Aorta (tissue), 5 donors: ENCODE measurements at regions not wholly inside any gene's neighbourhood (a gene's known extent, or its start where the extent isn't known, plus 50 kb on each side); places are given as distances from the start of the nearest gene placed in this dataset.
"Not testable (repeated sequence)": the region's sequence is repeated elsewhere in the genome, so short reads cannot be mapped to it uniquely, and the experiment has no call there.

ENCODE experiments used
- ATAC-seq: fragments of 200-7000 bp; cut with Tn5 transposase; one replicate; pipeline ENCODE4 v1.9.1; 2022; ENCODE audit warnings: moderate library complexity; ENCODE audit not compliant: low FRiP score
- DNase-seq, 2 donors: peaks; one replicate each; pipeline ENCODE4 v3.0.0-alpha.2; 2020
- H3K27ac ChIP-seq, 2 donors: one replicate each; pipeline ENCODE4 v1.5.1; 2013; ENCODE audit warnings: low read length in 2 of 2, mild to moderate bottlenecking in 2 of 2, moderate library complexity in 2 of 2, control low read depth in 1 of 2, inconsistent platforms in 1 of 2, low read depth in 1 of 2
- H3K27me3 ChIP-seq, 2 donors: one replicate each; pipeline ENCODE4 v1.6.1; 2013; ENCODE audit warnings: control low read depth in 1 of 2, low read length in 1 of 2, mild to moderate bottlenecking in 1 of 2, moderate library complexity in 1 of 2; ENCODE audit not compliant: insufficient read depth in 2 of 2, control insufficient read depth in 1 of 2
- H3K36me3 ChIP-seq, 2 donors: one replicate each; pipeline ENCODE4 v1.6.1; 2013; ENCODE audit warnings: control low read depth in 1 of 2, low read length in 1 of 2, mild to moderate bottlenecking in 1 of 2; ENCODE audit not compliant: insufficient read depth in 2 of 2, control insufficient read depth in 1 of 2
- H3K4me1 ChIP-seq, 2 donors: one replicate each; pipeline ENCODE4 v1.6.1; 2013; ENCODE audit warnings: low read length in 2 of 2, control low read depth in 1 of 2, mild to moderate bottlenecking in 1 of 2, moderate library complexity in 1 of 2; ENCODE audit not compliant: insufficient read depth in 2 of 2, control insufficient read depth in 1 of 2
- H3K4me3 ChIP-seq, 2 donors: one replicate each; pipeline ENCODE4 v1.5.1; 2013; ENCODE audit warnings: low read length in 2 of 2, control low read depth in 1 of 2, mild to moderate bottlenecking in 1 of 2
- H3K9me3 ChIP-seq: one replicate; pipeline ENCODE4 v1.6.1; 2013; ENCODE audit warnings: mild to moderate bottlenecking, low read length; ENCODE audit not compliant: control insufficient read depth
- WGBS, 2 donors: extraction: QIAGEN DNeasy Blood & Tissue Kit; methylation state at CpG; one replicate each; pipeline ENCODE4 v1.1.7; 2013; 5-methylcytosine and 5-hydroxymethylcytosine counted together
- intact Hi-C, 2 donors: fragments of 100-400 bp; cut with DNase I; formaldehyde crosslinking; loops; one replicate each; pipeline versions ENCODE4 v1.14.2 to v1.15.0; 2022
- donor health status: healthy with polysubstance abuse.
- donor health status: Bipolar disorder and iron deficiency.
- donor health status: DM: no; HTN: no; CAD: no.
- donor health status: DM: no; HTN: no; CAD: no.
- donor health status: DM: yes; HTN: yes; CAD: no.

- no peak for DNase-seq
- H3K9me3 ChIP-seq: no peaks in the 10 kb centered on the region
- intact Hi-C loops: no loop called here
- no peaks in the 10 kb centered on the region for H3K27me3 ChIP-seq
- H3K4me3 ChIP-seq: no peak overlapping the region
- H3K27ac ChIP-seq: no peak overlapping the region
- no peaks in the 10 kb centered on the region for H3K36me3 ChIP-seq
- no peaks in the 10 kb centered on the region for H3K4me1 ChIP-seq
- 67 to 72% methylated on average over 4 of the region's 4 CpGs for WGBS, 2 donors
- no peak for ATAC-seq
These were observed 55.6 kb upstream of the ABCD3 start for GRCh38 chr1:94362466-94363058.

DNA sequence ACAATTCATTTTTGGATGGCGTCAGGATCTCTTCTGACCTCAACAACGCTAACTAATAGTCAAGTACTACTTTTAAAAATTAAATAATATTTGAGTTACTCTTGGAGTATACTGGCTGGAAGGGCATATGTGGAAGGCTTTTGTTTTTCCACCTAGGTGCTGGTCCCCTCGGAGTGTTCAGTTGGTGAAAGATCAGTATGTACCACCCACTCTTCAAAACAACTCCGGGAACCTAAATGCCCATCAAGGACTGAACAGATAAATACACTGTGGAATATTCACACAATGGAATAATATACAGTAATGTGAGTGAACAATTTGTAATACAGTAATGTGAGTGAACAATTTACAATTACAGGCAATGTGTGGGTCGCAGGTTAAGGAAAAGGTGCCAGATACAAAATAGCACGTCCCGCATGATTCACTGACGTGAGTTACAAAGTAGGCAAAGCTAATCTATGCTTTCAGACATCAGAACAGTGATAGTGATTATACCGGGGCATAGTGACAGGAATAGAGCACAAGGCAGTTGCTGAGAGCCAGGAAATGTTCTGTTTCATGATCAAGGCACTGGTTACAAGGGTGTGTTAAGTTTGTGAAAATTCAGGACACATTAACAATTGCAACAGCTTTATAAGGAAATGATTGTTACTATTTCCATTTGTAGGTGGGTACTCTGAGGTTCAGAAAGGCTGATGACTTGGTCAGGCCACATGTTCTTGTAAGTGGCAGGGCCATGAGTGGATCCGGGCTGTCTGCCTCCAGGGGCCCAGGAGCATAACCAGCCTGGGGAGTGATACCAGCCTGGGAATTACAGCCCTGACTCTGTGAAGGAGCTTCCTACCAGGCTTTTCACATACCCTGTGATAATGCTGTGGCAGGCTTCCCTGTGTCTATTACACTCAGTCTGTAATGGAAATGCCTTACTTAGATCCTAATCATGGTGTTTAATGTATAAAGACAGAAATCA is 59.3 kb upstream of the ABCD3 start:
- WGBS, 2 donors: 87 to 89% methylated on average over 10 of the region's 10 CpGs
- Histone ChIP-seq H3K27me3 (no peaks in the 10 kb centered on the region), H3K36me3 (no peaks in the 10 kb centered on the region), H3K4me3 (no peak overlapping the region), H3K4me1 (no peaks in the 10 kb centered on the region), H3K27ac (no peak overlapping the region), H3K9me3 (no peaks in the 10 kb centered on the region)
- ATAC-seq: no peak
- intact Hi-C loops: no loop called here
- no peak for DNase-seq

- no peaks in the 10 kb centered on the region for H3K9me3 ChIP-seq
- DNase-seq (no peak), ATAC-seq (no peak)
- no peak overlapping the region for H3K4me3 ChIP-seq
- intact Hi-C loops: no loop called here
- 86 to 89% methylated on average over 5 of the region's 5 CpGs for WGBS, 2 donors
- no peaks in the 10 kb centered on the region for H3K27me3 ChIP-seq
- no peak overlapping the region for H3K27ac ChIP-seq
- H3K36me3 ChIP-seq: no peaks in the 10 kb centered on the region
- H3K4me1 ChIP-seq: no peaks in the 10 kb centered on the region
These were observed 60.5 kb upstream of the ABCD3 start for GRCh38 chr1:94357661-94358060.

DNA sequence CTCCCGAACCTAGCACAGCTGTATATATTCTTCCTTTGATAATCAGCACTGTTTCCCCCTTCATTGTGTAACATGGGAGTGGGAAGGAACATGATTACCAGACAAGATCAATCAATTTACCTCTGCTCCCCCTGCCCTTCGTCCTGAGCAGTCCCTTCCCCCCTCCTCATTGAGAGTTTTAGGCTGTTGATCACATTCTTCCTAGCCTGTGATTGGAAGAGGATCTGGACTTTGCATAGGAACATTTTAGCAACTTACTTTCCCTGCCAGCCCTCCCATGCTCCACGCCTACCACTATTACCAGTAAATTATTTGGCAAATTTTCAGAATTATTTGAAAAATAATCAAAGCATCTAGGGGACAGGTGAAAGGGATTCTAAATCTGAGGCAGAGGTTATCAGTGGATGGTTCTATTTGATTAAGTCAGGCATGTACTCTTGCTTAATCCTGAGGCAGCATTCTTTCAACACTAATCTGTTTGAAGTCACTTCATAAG is 62.7 kb upstream of the ABCD3 start:
- intact Hi-C loops: no loop called here
- Histone ChIP-seq H3K9me3 (no peaks in the 10 kb centered on the region), H3K4me1 (no peaks in the 10 kb centered on the region), H3K27ac (no peak overlapping the region), H3K27me3 (no peaks in the 10 kb centered on the region), H3K4me3 (no peak overlapping the region), H3K36me3 (no peaks in the 10 kb centered on the region)
- no peak for DNase-seq
- 51 to 55% methylated on average over 3 of the region's 3 CpGs for WGBS, 2 donors
- no peak for ATAC-seq

DNA sequence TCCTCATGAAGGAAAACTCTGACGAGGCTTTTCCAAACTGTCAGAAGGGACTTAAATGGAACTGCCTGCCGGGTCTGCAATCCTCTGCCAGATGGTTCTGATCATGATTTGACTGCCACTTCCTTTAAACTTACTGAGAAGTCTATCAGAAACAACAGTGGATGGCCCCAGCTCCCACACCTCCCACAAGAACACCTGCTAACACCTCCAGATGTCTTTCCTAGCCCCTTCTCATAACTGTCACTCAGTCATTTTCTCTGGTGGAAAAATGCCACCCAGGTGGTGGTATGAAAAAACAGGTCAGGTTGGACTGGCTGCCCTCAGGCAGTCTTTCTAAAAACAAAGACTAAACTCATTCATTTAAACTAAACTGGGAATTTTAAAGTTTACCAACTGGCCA is 66.7 kb upstream of the ABCD3 start:
- Histone ChIP-seq H3K27me3 (no peaks in the 10 kb centered on the region), H3K9me3 (no peaks in the 10 kb centered on the region), H3K27ac (no peak overlapping the region), H3K4me1 (no peaks in the 10 kb centered on the region), H3K4me3 (no peak overlapping the region), H3K36me3 (no peaks in the 10 kb centered on the region)
- intact Hi-C loops: no loop called here
- ATAC-seq: no peak
- DNase-seq: no peak
- 10% methylated on average over 2 of the region's 2 CpGs for WGBS, 2 donors

DNA sequence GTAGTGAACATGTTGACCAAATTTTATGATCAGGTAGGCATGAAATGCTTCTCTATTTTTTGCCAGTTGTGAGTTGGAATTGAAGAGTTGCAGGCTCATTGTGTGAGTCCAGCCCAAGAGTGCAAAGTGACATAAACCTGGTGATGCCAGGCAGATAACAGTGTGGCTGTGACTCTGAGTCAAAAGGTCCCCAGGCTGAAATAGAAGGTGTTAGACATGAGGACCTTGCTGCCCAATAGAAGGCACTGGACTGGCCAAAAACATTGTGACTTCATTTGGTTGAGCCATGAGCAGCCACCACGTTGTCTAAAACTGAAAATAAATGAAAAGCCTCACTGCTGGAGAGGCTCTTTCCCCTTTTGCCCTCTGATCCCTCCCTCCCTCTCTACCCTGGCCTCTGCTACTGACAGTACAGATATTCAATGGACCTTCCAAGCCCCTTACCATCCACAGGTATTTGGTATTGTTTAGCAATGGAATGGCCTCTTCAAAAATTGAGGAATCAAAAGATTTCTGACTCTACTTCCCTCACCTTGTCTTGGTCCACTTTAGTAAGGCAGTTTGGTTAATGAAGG is 67.8 kb upstream of the ABCD3 start:
- no peak overlapping the region for H3K27ac ChIP-seq
- H3K4me1 ChIP-seq: no peaks in the 10 kb centered on the region
- intact Hi-C loops: no loop called here
- H3K4me3 ChIP-seq: no peak overlapping the region
- no peaks in the 10 kb centered on the region for H3K9me3 ChIP-seq
- no peak for ATAC-seq
- WGBS, 2 donors: 46 to 68% methylated on average over 1 of the region's 1 CpG
- H3K27me3 ChIP-seq: no peaks in the 10 kb centered on the region
- no peak for DNase-seq
- H3K36me3 ChIP-seq: no peaks in the 10 kb centered on the region

- Histone ChIP-seq H3K27me3 (no peaks in the 10 kb centered on the region), H3K4me1 (no peaks in the 10 kb centered on the region), H3K4me3 (no peak overlapping the region), H3K27ac (no peak overlapping the region), H3K36me3 (no peaks in the 10 kb centered on the region), H3K9me3 (no peaks in the 10 kb centered on the region)
- DNase-seq: no peak
- ATAC-seq: no peak
- 68 to 69% methylated on average over 2 of the region's 2 CpGs for WGBS, 2 donors
- intact Hi-C loops: no loop called here
These were observed 68.3 kb upstream of the ABCD3 start for GRCh38 chr1:94349853-94350252.

- DNase-seq, H3K27ac ChIP-seq, H3K4me1 ChIP-seq, H3K27me3 ChIP-seq, H3K9me3 ChIP-seq, intact Hi-C loops, H3K4me3 ChIP-seq, ATAC-seq, H3K36me3 ChIP-seq: not testable (repeated sequence)
- WGBS, 2 donors: 73 to 85% methylated on average over 2 of the region's 2 CpGs
These were observed 69.8 kb upstream of the ABCD3 start for GRCh38 chr1:94348386-94348785.
